GM19452 (cell line): ENCODE measurements at regions not wholly inside any gene's neighbourhood (a gene's known extent, or its start where the extent isn't known, plus 50 kb on each side); places are given as distances from the start of the nearest gene placed in this dataset.

Experiments
- ATAC-seq: cut with Tn5 transposase; IDR thresholded peaks from one replicate; pipeline ENCODE4 v1.9.1; 2021; ENCODE audit not compliant: unreplicated experiment

- no peak for ATAC-seq
Observed at GRCh38 chr18:75553021-75553420, 125.5 kb upstream of the SMIM21 start.

DNA sequence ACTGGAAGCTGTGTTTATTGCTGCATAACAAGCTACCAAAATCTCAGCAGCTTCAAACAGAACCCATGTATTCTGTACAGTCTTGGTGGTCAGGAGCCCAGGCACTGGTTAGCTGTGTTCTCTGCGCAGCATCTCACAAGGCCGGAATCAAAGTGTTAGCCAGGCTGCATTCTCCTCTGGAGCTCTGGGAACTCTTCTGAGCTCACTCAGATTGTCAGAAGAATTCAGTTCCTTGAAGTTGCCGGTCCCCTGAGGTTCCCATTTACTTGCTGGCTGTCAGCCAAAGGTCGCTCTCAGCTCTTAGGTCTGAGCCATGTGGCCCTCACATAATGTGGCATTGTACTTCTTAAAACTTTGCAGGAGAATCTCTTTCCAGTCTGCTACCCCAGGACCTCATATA, 123.6 kb upstream of the SMIM21 start:
- no peak for ATAC-seq

DNA sequence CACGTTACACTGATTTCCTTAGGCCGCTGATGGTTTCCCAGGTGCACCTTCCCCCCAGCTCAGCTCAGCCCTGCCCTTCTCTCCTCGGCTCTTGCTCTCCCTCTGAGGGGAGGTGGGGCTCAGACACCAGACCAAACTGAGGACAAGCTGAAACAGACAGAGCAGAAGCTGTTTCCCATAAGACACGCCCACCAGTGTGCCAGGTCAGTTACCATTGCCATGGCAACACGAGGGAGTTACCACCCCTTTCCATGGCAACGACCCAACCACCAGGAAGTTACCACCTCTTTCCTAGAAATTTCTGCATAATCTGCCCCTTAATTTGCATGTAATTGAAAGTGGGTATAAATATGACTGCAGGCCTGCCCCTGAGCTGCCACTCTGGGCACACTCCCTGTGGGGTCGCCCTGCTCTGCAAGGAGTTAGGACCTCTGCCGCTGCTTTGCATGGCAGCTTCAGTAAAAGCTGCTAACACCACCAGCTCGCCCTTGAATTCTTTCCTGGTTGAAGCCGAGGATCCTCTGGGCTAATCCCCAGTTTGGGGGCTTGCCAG, 120.9 kb upstream of the SMIM21 start:
- ATAC-seq: no peak

DNA sequence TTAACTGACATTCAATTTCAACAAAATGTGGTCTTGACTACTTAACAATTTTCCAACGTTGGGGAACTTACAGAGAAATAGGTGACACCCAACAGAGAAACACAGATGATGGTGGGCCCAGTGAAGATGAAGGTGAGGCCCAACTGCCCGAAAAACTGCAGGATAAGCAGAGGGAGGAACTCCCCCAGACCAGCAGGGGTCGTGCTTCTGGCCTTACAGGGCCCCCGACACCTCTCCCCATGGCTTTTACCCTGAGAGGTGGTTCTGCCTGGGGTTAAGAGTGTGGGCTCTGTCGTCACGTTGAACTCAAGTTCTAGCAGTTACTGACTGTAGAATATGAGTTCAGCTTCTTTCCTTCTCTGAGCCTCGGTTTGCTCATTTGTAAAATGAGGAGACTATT, 119.5 kb upstream of the SMIM21 start:
- ATAC-seq: no peak

DNA sequence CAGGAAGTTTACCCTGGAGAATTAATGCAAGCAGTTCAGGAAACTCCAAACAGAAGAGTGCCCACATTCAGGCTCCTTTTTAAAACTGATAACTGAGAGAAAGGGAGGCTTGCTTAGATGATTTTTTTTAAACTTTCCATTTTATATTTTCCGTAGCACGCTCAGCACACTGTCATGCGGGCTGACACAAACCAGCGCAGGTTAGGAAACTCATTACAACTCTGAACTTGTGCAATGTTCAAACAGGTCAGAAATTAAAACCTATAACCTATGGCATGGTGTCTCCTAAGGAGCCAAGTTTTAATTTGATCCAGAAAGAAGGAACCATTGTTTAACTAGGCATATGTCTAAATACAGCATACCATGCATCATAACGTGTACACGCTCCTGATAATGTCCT, 117.7 kb upstream of the SMIM21 start:
- ATAC-seq: no peak

GRCh38 chr18:75544496-75544895, 117.0 kb upstream of the SMIM21 start:
- no peak for ATAC-seq

- ATAC-seq: no peak
Observed at GRCh38 chr18:75544051-75544481, 116.6 kb upstream of the SMIM21 start.

DNA sequence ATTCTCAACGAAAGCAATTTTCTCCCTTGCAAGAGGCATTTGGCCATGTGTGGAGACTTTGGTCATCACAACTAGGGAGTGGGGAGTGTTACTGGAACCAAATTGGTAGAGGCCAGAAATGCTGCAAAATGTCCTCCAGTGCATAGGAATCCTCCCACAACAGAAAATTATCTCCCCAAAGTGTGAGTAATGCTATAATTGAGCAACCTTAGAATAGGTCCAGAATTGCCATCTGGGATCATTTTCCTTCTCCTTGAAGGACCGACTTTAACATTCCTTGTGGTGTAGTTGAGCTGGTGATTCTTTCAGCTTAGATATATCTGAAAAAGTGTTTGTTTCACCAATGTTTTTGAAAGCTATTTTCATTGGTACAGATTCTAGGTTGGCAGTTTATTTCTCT, 111.2 kb upstream of the SMIM21 start:
- ATAC-seq: no peak

DNA sequence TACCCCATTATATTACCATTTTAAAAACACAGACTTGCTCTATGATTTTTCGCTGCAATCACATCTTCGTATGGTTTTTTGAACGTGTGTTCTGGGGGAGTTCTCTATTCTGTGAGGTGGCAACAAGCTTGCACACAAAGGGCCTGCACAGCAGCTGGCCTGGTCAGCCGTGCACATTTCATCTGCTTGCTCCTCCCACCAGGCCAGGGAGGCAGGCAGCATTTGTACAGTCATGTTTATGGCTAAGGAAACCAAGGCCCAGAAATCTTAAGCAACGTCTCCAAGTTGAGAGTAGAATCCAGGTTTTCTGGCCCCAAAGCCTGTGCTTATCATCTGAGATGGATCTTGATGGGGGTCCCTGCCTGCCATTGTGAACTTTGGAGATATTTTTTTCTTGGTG, 106.4 kb upstream of the SMIM21 start:
- ATAC-seq: no peak

DNA sequence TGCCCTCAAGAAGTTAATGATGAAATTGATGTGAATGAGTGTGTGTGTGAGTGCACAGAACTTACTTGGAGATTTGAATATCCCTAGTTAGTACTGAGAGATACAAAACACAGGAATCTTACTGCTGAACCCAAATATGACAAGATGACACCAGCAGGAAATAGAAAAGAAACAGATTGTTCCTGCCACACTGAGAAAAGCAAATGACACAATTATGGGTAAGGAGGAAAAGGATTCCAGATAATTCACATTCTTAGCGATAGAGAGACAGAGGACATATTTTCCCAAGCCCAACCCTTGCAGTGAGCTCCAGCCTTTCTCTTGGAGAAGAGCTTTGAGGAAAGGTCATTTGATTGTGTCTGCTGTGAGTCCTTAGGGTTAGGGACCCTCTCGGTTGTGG, 105.7 kb upstream of the SMIM21 start:
- no peak for ATAC-seq

- no peak for ATAC-seq
Observed at GRCh38 chr18:75531851-75532459, 104.5 kb upstream of the SMIM21 start.

DNA sequence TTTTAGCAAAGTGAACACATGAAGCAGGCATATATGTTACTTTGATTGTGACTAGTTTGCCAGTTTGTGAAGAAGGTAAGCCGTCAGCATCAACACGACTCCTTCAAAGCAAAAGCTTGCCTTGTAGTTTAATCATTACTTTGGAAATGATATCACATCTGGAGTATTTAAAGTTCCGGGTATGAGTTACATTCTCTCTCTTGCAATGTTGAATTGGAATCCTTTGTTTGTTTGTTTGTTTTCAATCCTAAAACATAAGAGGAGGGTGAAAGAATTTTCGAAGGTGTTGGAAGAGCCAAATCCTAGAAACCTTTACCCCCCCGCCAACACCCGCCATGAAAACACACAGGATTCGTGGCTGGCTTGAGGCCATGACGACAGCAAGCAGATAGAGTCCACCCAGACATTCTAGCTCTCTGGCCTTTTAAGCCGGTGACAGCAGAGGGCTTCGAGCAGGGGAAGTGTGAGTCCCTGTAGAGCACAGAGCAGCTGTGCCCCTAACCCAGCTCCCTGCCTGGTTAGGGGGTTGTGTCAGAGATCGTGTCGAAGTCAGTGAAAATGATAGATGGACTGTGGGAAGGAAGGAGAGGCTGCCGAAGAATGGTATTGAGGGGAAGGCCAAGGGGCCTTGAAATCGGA, 103.8 kb upstream of the SMIM21 start:
- no peak for ATAC-seq

DNA sequence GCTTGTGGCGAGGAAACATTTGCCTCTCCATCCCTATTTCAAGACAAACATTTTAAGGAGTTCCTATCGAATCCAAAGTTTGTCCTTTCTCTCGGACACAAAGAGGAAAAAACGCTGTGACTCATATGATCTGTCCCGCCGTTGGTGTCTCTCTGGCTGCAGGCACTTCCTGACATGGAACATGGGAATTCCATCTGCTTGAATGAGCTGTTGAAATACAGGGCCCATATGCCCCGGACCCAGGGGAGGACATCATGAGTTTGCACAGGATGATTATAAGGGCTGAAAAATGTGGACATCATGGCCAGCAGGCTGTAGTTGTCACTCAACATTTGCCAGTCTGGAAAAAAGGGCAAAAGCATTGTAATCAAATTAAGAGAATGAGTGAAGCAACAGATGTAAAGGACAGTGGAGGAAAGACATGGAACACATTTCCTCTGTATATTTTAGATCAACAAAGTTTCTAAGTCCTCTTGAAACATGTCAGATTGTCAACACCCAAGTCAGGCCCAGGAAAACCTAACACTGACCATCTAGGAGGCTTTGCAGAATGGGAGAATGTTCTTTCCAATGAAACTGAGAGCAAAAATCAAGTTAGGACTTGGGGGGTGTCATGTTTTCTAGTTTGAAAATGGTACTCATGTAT, 103.2 kb upstream of the SMIM21 start:
- ATAC-seq: no peak

DNA sequence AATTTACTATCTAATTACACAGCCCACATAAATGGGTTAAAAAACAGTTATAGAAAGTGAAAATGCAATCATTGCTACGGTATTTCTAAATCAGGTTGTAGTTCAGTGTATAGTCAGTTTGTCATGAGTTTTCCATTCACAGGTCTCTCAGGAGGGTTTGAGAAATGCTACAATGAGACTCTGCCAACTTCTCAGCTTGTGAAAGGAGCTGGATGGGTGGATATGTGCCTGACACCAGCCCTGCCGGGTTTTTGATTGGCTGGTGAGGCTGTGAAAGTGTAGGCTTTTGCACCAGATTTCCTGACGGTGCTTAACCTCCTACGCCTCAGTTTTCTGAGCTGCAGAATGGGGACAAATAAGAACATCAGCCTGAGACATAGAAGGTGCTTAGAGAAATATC, 102.6 kb upstream of the SMIM21 start:
- no peak for ATAC-seq

DNA sequence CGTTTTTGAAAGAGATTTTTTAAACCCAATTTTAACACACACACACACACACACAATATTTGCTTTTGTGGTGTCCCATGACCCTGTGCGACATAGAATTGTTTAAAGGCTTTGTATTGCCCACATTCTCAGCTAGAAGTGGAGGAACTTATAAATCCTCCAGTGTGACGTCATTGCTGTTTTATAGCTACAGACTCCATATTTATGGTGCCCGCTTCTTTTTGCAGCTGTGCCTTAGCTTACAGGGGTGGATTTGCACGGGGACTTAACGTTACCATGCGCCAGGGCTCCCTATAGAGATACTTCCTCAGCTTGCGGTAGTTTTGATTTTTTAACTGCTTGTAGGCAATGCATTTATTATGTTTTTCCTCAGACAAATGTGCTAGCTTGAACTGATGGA, 101.9 kb upstream of the SMIM21 start:
- ATAC-seq: no peak

DNA sequence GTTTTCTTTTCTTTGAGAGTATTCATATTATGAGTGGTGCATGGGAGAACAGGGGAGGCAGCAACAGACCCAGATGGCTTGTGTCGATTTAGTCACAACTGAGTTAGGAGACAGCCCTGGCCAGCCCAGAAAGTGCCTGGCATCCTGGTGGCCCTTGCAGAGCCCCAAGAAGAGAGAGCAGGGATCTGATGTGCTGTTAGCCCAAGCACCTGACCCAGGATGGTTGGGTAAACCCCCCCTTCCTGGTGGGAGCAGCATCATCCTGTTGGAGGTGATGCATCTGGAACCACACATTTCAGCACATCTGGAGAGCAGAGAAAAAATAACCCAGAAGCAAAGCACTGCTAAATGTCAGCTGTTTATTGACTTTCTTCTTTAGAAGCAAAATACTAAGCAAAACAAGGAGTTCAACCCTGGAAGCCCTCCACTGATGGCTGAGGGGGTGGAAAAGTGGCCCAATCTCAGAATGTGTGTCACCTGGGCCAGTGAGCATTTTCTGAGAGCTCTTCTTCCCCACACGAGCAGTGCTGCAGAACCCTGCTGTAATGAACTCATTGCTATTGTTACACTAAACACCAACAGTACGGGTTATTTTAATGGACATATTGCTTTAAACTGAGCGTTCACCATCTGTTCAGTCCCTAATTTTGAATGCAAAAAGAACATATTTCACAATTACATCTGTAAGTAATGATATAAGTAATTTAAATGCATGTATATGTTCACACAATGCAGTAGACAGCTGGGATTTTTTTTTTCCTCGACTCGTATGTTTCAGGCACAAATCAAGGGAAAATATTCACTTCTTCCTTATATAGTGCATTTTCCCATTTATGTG, 100.6 kb upstream of the SMIM21 start:
- ATAC-seq: no peak

- no peak for ATAC-seq
Observed at GRCh38 chr18:75526038-75526437, 98.5 kb upstream of the SMIM21 start.

DNA sequence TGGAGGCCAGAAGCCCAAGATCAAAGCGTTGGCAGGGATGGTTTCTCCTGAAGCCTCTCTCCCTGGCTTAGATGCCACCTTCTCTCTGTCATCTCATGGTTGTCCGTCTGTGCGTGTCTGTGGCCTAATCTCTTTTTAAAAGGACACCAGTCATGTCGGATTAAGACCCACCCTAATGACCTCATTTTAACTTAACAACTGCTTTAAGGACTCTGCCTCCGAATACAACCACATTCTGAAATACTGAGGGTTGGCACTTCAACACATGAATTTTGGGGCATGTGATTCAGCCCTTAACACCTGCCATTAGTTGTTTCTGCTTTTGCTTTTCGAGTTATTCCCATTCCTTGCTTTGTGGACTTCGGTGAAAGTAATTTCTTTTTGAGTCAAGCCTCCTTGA, 97.8 kb upstream of the SMIM21 start:
- no peak for ATAC-seq

- ATAC-seq: no peak
Observed at GRCh38 chr18:75524841-75525240, 97.3 kb upstream of the SMIM21 start.

DNA sequence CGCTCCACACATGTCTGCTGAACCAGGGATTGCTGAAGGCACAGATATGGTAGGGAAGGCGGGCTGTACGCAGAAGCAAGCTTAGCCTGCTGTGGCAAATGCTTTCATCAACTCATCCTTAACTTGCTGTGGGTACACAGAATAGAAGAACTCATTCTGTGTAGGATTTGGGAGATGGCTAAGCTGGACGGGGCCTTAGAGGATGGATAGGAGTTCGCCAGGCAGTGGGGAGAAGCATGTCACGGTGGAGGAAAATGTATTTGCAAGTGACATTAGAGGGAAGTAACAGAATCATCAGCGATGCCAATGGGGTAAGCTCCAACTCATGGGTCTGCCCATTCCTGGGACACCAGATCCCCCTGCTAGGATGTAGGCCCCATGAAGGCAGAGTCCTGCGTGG, 96.7 kb upstream of the SMIM21 start:
- ATAC-seq: no peak

DNA sequence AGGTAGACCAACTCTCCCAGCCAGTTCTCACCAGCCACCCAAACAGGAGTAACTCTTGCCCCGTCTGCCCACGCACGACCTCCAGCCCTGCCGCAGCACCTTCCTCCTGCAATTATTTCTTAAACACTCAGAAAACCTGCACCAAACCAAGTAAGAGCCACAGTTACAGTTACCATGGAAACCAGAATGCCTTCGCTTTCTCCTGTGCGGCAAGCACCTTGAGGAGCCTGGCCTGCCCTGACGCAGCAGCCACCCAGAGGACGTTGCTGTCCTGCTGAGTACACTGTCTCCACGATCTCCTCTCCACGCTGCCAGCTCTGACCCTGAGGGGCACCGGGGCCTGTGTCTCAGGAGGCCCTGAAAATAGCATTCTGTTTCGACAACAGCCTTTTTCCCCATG, 94.3 kb upstream of the SMIM21 start:
- ATAC-seq: no peak
